Body of pancreas (tissue), 4 donors: ENCODE measurements at regions not wholly inside any gene's neighbourhood (a gene's known extent, or its start where the extent isn't known, plus 50 kb on each side); places are given as distances from the start of the nearest gene placed in this dataset.

Experiments
- CTCF ChIP-seq, 7 experiments: fragments of 450-650 bp in 4 of 7; fragments of 200-600 bp in 3 of 7; sonication (generic) in 3 of 7; IDR thresholded peaks; one replicate each; pipeline ENCODE4 v1.5.1; 2016 to 2019; ENCODE audit warnings: antibody characterized with exemption in 7 of 7
- POLR2A ChIP-seq, 3 donors: fragments of 450-650 bp; IDR thresholded peaks; one replicate each; pipeline ENCODE4 v1.6.1; 2016; ENCODE audit warnings: antibody characterized with exemption in 3 of 3, mild to moderate bottlenecking in 2 of 3

- TF ChIP-seq CTCF (IDR thresholded peaks at IDR 0.05) (no peak), POLR2A (IDR thresholded peaks at IDR 0.05) (no peak)
Observed at GRCh38 chr7:156127166-156128134, 315.2 kb upstream of the SHH start.
